ENCODE measurements at regions not wholly inside any gene's neighbourhood (a gene's known extent, or its start where the extent isn't known, plus 50 kb on each side); places are given as distances from the start of the nearest gene placed in this dataset.
A peak's percentile ranks its signal among the peaks of the same experiment; 100 is the strongest.

DNA sequence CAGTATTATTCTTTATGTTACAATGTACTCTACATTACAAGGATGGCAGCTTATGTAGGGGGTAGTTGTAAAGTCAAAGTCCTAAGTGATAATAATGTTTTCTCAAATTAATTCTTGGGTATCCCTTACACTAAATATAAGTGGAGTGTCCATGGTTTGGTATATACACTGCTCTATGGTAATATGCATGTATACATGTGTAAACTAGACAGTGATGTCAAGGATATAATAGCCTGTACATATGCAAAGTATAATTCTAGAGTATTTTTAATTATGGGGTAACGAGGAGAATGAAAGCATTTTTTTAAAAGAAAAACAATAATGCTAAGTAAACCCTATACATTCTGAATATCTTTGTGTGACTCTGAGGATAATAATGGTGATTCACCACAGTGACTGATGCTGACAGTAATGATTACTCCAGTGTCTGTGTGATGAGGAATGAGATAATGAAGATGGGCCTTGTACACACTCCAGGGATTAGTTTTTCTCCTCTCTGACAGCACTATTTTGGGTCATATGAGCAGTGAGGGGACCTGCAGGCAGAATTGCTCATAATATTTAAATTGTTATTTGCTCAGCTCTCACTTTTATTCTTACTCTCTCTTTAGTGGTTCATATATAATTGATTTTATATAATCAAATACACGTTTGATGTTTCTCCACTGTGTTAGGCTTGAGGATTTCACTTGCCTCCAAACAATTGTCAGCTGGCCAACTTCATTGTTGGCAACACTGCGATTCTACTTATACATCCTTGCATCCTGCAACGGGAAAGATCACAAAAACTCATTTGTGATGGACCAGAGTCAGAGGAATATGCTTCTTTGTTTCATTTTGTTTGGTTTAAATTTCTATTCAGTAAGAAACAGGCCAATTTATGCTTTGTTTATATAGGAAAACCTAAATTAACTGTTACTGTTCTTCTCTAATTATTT lies 88.2 kb downstream of the NREP start:
- ChIA-PET CTCF (no interaction called here), POLR2A (ENCODE audit: unreplicated experiment) (no interaction called here)
- intact Hi-C loops (cut with micrococcal nuclease; ENCODE audit: unreplicated experiment) = no loop called here
- Histone ChIP-seq H3K36me3 (ENCODE audit: low read depth) (no peaks in the 10 kb centered on the region), H3K9me3 (ENCODE audit: insufficient read depth, low read depth) (no peaks in the 10 kb centered on the region), H3K27me3 (ENCODE audit: insufficient read depth, low read depth) (0 out of 2 replicates have a peak, but pooled peaks cover 11% of the 10 kb centered on the region), H3K9me2 (ENCODE audit: insufficient read depth) (no peaks in the 10 kb centered on the region), H3K4me2 (no peak overlapping the region), H3K79me2 (ENCODE audit: low read depth) (no peaks in the 10 kb centered on the region), H2AFZ (no peak overlapping the region), H3K27ac (no peak overlapping the region), H3K4me1 (replicated peaks; ENCODE audit: insufficient read depth) (no peaks in the 10 kb centered on the region), H3F3A (ENCODE audit: insufficient read depth, low read depth) (no peaks in the 10 kb centered on the region), H4K20me1 (ENCODE audit: insufficient read depth) (no peaks in the 10 kb centered on the region), H3K4me3 (no peak overlapping the region)
- BruUV-seq (replicated peaks) = no TSS peak
- TF ChIP-seq, protein P1, sequence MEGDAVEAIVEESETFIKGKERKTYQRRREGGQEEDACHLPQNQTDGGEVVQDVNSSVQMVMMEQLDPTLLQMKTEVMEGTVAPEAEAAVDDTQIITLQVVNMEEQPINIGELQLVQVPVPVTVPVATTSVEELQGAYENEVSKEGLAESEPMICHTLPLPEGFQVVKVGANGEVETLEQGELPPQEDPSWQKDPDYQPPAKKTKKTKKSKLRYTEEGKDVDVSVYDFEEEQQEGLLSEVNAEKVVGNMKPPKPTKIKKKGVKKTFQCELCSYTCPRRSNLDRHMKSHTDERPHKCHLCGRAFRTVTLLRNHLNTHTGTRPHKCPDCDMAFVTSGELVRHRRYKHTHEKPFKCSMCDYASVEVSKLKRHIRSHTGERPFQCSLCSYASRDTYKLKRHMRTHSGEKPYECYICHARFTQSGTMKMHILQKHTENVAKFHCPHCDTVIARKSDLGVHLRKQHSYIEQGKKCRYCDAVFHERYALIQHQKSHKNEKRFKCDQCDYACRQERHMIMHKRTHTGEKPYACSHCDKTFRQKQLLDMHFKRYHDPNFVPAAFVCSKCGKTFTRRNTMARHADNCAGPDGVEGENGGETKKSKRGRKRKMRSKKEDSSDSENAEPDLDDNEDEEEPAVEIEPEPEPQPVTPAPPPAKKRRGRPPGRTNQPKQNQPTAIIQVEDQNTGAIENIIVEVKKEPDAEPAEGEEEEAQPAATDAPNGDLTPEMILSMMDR (conservative IDR thresholded peaks at IDR 0.05) = no peak
- no peak for TF ChIP-seq EZH2 (IDR thresholded peaks at IDR 0.05; ENCODE audit: low read depth)
- DNase-seq = no peak

DNA sequence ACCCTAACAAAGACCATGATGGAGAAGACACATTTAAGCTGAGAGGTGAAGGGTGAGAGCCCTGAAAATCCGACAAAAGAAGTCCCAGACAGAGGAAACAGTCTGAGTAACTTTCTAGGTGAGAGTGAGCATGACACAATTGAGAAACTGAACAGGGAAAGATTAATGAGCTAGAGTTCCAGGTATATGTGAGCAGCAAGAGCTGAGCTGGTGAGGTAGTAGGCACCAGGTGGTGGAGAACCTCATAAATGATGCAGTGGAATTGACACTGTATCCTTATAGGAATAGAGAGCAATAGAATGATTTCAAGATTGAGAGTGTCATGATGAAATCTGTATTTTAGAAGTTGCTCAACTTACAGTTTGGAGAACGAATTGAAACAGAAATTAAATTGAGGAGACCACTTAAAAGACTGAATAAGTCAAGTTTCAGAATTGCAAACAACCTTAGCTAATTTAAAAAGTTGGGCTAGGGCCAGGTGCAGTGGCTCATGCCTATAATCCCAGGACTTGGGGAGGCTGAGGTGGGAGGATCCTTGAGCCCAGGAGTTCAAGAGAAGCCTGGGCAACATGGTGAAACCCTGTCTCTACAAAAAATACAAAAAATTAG lies 89.8 kb downstream of the NREP start:
- Histone ChIP-seq H4K20me1 (ENCODE audit: insufficient read depth) (no peaks in the 10 kb centered on the region), H3K9me2 (ENCODE audit: insufficient read depth) (no peaks in the 10 kb centered on the region), H2AFZ (0 out of 2 replicates have a peak overlapping the region, but pooled peaks have one; percentile 55), H3K4me2 (peak overlapping the region; percentile 16; the same call in 1 of the 2 replicates), H3K79me2 (ENCODE audit: low read depth) (no peaks in the 10 kb centered on the region), H3K36me3 (ENCODE audit: low read depth) (no peaks in the 10 kb centered on the region), H3K9me3 (ENCODE audit: insufficient read depth, low read depth) (no peaks in the 10 kb centered on the region), H3K4me3 (no peak overlapping the region), H3K4me1 (replicated peaks; ENCODE audit: insufficient read depth) (no peaks in the 10 kb centered on the region), H3K27me3 (ENCODE audit: insufficient read depth, low read depth) (0 out of 2 replicates have a peak, but pooled peaks cover 11% of the 10 kb centered on the region), H3K27ac (no peak overlapping the region), H3F3A (ENCODE audit: insufficient read depth, low read depth) (no peaks in the 10 kb centered on the region)
- intact Hi-C loops (cut with micrococcal nuclease; ENCODE audit: unreplicated experiment) = no loop called here
- TF ChIP-seq, protein P1 (conservative IDR thresholded peaks at IDR 0.05) = no peak
- TF ChIP-seq EZH2 (IDR thresholded peaks at IDR 0.05; ENCODE audit: low read depth) = no peak
- BruUV-seq (replicated peaks) = no TSS peak
- CTCF ChIA-PET = no interaction called here
- POLR2A ChIA-PET (ENCODE audit: unreplicated experiment) = no interaction called here
- DNase-seq = no peak

DNA sequence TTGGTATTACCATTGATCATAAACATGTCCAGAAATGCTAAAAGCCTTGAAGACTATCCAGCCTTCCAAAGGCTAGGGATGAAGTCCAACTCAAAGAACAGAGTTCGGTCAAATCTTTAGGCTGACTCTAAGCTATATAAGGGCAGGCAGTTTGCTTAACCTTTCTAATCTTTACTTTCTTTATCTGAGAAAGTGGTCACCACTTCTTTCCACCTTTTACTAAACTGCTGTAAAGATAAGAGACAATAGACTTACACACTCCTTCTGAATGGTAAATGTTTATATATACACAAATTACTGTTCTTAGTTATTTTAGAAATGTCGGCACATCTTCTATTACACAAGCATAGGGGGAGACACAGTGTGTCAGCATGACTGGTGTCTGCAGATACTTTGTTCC lies 100.4 kb downstream of the NREP start:
- H3K4me2 ChIP-seq = no peak overlapping the region
- H3K27me3 ChIP-seq (ENCODE audit: insufficient read depth, low read depth) = no peaks in the 10 kb centered on the region
- DNase-seq = no peak
- H3K79me2 ChIP-seq (ENCODE audit: low read depth) = no peaks in the 10 kb centered on the region
- no peak for TF ChIP-seq EZH2 (IDR thresholded peaks at IDR 0.05; ENCODE audit: low read depth)
- TF ChIP-seq, protein P1 (conservative IDR thresholded peaks at IDR 0.05) = no peak
- no peaks in the 10 kb centered on the region for H3F3A ChIP-seq (ENCODE audit: insufficient read depth, low read depth)
- ChIA-PET CTCF (no interaction called here), POLR2A (ENCODE audit: unreplicated experiment) (no interaction called here)
- BruUV-seq (replicated peaks) = no TSS peak
- H3K27ac ChIP-seq = no peak overlapping the region
- intact Hi-C loops (cut with micrococcal nuclease; ENCODE audit: unreplicated experiment) = no loop called here
- no peaks in the 10 kb centered on the region for H3K36me3 ChIP-seq (ENCODE audit: low read depth)
- no peaks in the 10 kb centered on the region for H3K4me1 ChIP-seq (replicated peaks; ENCODE audit: insufficient read depth)
- no peak overlapping the region for H2AFZ ChIP-seq
- no peaks in the 10 kb centered on the region for H4K20me1 ChIP-seq (ENCODE audit: insufficient read depth)
- no peak overlapping the region for H3K4me3 ChIP-seq
- H3K9me2 ChIP-seq (ENCODE audit: insufficient read depth) = no peaks in the 10 kb centered on the region; the same call in 1 of the 2 replicates
- no peaks in the 10 kb centered on the region for H3K9me3 ChIP-seq (ENCODE audit: insufficient read depth, low read depth)
